ENCODE measurements at regions not wholly inside any gene's neighbourhood (a gene's known extent, or its start where the extent isn't known, plus 50 kb on each side); places are given as distances from the start of the nearest gene placed in this dataset.
"Not testable (repeated sequence)": the region's sequence is repeated elsewhere in the genome, so short reads cannot be mapped to it uniquely, and the experiment has no call there.

DNA sequence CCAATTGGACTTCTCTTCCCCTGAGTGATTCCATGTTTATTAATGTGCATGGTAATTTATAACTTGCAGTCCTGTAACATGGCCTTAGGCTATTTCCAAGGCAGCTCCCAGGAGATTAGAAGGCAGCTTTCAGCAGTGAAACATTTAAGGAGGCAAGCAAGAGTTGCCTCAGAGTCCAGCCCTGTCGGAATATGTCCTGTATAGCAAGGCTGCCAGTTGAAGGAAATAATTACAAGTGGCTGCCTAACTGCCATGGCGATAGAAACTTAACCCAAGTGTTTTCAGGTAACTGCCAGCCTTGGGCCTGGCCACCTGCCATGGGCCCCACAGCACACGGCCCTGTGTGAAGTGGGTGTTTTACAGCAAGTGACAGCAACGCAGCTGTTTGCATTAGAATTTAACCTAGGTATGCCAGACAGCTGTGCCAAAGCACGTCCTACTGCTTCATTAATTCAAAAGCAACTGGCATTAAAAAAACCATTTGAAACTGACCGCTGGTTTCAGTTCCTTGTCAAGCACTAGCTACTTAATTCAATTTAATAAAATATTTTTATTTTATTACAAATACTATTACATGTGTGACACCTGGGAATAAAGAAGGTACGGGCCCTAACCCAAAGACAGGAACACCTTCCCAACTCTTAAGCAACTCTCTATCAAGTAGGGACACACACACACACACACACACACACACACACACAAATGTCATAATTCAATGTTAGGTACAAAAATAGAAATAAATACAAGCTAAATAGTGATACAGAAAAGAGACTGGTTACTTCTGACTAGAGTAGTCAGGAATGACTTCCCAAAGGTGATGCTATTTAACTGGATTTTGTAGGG is 151.8 kb upstream of the HEY2 start:
- DNase-seq, result peak; percentile 84

DNA sequence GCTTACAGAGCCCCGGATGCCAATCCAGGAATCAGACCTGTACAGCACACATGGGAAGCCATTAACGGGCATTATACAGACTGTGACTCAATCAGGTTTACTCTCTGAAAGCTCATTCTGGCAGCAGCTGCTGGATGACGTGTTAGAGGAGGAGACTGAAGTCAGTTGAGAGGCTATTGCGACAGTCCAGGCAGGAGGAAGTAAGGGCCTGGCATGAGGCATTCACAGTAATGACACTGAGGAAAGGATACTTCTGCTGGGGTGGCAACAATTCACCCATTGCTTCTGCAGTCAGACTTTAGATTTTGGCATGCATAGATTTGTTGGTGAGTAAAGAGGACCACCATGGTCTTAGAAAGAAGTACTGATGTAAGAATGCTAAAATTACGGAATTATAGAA is 151.0 kb upstream of the HEY2 start:
- peak; percentile 98 for DNase-seq

DNA sequence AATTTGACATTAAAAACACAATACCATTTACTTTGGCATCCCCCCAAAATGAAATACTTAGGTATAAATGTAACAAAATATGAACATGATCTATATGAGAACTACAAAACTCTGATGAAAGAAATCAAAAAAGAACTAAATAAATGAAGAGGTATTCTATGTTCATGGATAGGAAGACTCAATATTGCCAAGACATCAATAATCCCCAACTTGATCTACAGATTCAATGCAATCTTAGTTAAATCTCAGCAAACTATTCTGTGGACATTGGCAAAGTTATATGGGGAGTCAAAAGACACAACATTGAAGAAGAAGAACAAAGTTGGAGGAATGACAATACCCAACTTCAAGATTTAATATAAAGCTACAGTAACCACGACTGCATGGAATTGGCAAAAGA is 145.2 kb upstream of the HEY2 start:
- no peak for DNase-seq

DNA sequence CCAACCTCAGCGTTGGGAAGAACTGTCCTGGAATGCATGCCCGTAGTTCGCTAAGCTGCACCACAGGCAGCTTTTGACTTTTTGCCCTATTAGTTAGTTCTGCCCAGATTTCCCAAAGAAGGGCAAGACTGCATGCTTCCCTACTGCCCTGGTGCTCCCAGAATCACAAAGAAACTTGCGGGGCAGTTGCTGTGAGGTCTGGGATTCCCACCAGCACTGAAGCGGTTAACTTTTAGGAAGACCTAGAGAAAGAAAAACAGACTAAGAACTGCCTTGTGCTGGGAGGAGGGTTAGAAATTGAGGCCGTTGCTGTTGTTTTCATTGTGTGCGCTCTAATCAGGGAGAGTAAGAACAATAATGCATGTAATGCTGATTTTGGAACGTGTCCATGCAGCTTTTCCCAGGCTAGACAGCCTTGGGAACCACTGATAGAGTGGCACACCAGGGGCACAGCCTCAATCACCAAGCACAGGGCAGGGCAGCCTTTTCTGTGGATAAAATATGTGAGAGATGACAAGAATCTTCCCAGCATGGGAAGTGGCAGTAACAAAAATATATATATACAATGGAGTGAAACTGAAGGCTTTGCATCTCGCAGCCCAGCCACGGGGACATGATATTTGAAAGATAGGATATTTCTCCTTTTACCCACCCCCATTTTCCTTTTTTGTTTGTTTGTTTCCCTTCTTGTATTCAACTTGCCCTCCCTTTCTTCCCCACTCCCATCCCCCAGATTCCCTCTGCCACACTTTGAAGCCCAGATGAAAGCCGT is 137.7 kb upstream of the HEY2 start:
- peak; percentile 43 to 50 for DNase-seq

DNA sequence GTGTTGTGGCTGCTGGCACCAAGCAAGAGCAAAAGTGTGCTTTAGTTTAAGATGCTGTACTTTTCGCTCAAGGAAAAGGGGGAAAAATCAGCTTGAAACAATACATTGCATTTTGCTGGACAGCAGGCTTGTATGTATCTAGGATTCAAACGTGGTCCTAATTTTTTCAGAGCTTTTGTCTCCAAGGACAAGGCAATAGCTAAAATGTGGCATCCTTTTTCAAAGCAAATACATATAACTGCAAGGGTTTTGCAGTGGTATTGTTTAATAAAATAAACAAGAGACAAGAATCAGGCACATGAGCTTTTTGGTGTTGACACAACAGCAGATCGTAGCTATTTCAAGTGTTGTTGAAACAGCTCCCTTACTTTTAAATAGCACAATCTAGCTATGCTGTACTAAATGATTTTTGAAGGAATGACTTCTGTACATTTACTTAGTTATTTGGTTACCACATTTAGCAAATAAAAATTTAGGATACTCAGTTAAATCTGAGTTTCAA is 137.0 kb upstream of the HEY2 start:
- no peak for DNase-seq

DNA sequence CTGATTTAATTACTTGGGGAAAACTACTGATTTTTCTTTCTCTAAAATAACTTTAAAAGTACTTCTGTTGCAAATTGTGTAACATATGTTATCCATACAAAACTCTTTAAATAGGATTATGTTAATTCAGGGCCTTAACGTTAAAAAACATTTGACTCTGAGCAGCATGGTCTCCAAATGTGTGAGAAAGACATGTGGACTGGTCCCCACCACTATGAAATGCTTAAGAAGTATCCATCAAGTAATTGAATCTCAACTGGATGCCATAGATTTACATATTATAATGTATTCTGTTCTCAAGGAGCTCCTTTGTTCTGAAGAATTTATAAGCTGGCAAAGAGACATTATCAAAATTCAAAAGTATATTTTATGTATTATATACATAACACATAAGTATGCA is 130.8 kb upstream of the HEY2 start:
- DNase-seq, result no peak

DNA sequence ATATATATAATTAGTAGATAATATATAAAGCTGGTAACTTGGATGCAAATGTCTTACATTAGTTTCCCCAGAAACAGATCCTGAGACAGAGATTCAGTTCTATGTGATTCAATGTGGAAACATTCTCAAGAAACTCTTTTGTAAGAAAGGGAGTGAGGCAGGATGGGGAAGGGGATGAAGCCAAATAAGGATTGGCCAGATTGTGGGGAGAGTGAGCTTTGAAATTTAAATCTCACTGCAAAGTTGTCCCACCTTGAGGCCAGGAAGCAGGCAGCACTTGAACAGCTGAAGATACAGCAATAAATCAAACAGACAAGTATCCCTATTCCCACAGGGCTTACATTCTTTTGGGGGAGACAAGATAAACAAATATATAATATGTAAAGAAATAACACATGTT is 126.3 kb upstream of the HEY2 start:
- DNase-seq, result no peak

GRCh38 chr6:125631165-125631564 is 118.3 kb upstream of the HEY2 start:
- DNase-seq, result no peak

DNA sequence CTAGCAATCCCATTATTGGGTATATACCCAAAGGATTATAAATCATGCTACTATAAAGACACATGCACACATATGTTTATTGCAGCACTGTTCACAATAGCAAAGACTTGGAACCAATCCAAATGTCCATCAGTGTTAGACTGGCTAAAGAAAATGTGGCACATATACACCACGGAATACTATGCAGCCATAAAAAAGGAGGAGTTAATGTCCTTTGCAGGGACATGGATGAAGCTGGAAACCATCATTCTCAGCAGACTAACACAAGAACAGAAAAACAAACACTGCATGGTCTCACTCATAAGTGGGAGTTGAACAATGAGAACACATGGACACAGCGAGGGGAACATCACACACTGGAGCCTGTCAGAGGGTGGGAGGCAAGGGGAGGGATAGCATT is 113.4 kb upstream of the HEY2 start:
- DNase-seq, result not testable (repeated sequence)

GRCh38 chr6:125636671-125637070 is 112.8 kb upstream of the HEY2 start:
- DNase-seq, result no peak

DNA sequence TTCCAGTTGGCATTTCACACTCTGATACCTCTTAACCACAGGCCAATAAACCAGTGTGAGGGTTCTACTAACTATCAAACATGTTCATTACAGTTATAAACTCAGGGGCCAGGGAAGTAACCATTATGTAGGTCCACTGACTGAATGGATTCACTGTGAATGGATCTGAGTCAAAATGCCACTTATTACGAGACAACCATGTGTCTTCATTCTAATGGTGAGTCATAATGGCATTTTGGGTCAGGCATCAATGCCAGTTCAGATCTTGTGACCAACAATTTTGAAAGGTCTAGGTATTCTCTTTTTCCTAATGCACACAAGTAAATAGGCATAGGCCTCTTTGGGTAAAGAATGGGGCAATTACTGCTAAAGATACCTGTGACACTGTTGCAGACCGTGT is 112.2 kb upstream of the HEY2 start:
- DNase-seq, result no peak

DNA sequence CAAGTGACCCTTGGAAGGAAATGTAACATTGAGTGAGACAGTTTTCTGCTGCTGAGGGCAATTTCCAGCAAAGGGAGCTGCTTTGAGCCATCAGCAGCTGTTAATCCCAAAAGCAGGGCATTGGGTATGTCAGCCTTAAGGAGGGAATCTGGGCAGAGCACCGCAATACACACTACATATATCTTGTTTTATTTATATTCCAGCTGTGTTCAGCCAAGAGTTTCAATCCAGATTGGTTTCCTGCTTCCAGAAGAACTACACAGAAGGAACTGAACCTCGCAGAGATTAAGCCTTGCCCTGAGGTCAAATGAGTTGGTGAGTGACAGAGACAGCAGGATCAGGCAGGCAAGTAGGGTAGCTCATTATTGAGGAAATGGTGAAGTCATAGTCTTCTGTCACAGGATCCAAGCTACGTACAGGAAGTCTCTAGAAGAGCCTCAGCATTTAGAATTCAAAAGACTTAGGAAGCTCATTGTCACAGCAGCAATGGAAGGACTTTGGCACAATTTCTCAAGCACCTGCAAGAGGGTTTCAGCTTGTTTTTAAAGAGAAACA is 109.9 kb upstream of the HEY2 start:
- no peak for DNase-seq

DNA sequence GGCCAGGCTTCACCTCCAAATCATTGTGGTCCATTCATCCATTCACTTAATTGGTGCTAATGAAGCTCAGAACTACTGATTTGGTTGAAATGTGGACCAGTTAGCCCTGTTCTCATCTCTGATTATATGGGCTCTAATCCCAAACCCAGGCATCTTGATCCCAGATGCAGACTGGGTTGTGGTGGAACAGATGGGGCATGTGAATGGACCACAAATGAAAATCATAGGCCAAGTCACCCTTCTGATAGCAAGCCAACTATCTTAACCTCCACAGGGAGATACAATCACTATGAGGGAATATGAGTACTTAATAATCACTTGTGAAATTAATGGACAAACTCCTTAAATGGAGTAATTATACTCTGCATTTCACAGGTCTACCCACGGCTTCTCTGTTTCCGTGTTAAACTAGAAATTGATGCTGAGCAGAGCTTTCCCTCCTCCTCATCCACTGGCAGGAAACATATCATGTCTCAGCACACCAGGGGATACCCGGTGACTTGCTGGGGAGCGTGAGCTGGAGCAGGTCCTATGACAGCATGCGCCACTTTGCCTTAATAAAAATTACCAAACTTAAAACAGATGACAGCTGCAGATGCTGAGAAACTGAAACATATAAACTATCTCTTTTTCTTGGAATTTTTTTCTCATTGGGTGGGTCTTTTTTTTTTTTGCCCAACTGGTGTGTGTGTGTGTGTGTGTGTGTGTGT is 108.8 kb upstream of the HEY2 start:
- DNase-seq, result no peak

- DNase-seq, result peak; percentile 8 to 64
Measured at GRCh38 chr6:125643967-125644661, 105.3 kb upstream of the HEY2 start.

- DNase-seq, result no peak
Measured at GRCh38 chr6:125647391-125647790, 102.0 kb upstream of the HEY2 start.

- not testable (repeated sequence) for DNase-seq
Measured at GRCh38 chr6:125653752-125654151, 95.7 kb upstream of the HEY2 start.

DNA sequence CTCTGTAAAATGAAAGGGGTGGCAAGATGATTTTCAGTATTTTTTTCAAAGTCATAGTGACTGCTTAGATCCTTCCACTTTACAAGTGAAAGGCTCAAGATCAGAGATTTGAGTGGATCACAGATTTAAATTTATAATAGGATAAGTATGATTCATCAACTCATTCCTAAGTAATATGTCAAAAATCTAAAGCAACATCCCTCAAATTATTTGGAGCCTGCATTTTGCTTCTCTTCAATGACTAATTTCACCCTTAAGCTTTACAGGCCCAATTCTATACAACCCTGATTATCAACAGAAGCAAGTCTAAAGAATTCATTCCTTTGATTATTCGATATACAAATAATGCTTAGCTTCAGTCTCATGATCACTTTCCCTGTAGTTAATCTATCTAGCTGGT is 93.9 kb upstream of the HEY2 start:
- DNase-seq, result no peak

DNA sequence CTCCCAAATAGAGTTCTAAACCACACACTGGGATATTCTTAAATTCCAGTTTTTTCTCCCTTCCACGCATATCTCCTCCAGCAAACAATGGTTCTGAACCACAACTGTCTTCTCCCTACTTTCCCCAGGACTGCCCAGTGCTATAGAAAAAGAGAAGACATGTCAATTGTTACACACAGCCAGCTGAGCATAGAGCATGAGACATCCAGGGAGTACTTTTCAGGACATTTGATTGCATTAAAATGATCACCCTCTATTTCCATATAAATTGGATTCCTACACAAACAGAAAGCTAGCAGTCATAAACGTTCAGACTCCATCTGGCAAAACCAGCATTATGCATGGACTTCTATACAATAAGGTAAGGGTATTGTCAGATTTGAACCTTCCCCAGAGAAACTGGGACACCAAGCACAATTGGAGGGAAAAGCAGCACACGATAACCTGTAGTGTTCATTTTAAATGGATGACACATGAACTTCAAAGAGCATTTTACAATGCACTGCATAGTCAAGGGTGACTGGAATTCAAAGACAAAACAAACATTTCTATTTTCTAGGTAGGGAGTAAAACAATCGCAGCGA is 93.1 kb upstream of the HEY2 start:
- peak; percentile 15 to 23 for DNase-seq

GRCh38 chr6:125658136-125658535 is 91.3 kb upstream of the HEY2 start:
- DNase-seq, result no peak

- DNase-seq, result no peak
Measured at GRCh38 chr6:125658759-125659431, 90.5 kb upstream of the HEY2 start.

- no peak for DNase-seq
Measured at GRCh38 chr6:125659887-125660286, 89.5 kb upstream of the HEY2 start.

- no peak for DNase-seq
Measured at GRCh38 chr6:125662296-125662695, 87.1 kb upstream of the HEY2 start.

Measured in SHP77 (cell line).